Uterus (tissue), 2 donors: ENCODE measurements at regions not wholly inside any gene's neighbourhood (a gene's known extent, or its start where the extent isn't known, plus 50 kb on each side); places are given as distances from the start of the nearest gene placed in this dataset.

ENCODE experiments used
- POLR2A ChIP-seq, 2 donors: fragments of 450-650 bp; IDR thresholded peaks; one replicate each; pipeline ENCODE4 v1.6.1; 2016; ENCODE audit warnings: antibody characterized with exemption in 2 of 2, mild to moderate bottlenecking in 1 of 2, moderate library complexity in 1 of 2
- TF ChIP-seq, protein P1 (sequence below), 4 experiments: fragments of 200-600 bp in 2 of 4; fragments of 450-650 bp in 2 of 4; sonication (generic) in 2 of 4; IDR thresholded peaks; one replicate each; pipeline ENCODE4 v1.5.1; 2016 to 2019; ENCODE audit warnings: antibody characterized with exemption in 4 of 4, mild to moderate bottlenecking in 2 of 4, moderate library complexity in 1 of 4

DNA sequence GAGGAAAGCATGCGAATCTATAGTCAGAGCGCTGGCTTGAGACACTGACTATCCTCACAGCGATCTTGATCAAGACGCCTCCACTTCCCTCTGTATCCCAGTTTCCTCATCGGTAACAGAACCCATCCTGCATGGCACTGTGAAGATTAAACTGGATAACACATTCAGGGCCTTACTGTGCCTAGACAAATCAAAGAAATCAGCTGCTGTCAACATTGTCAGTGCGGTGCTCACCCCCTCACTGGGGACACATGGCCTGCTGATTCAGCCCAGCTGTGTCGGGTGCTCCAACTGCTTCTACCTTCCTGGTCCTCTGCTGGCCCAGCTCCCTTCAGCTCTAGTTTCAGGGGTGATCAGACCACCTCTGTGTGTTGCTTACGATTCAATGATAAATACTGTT is 268.6 kb upstream of the AGAP1 start:
- TF ChIP-seq, protein P1, sequence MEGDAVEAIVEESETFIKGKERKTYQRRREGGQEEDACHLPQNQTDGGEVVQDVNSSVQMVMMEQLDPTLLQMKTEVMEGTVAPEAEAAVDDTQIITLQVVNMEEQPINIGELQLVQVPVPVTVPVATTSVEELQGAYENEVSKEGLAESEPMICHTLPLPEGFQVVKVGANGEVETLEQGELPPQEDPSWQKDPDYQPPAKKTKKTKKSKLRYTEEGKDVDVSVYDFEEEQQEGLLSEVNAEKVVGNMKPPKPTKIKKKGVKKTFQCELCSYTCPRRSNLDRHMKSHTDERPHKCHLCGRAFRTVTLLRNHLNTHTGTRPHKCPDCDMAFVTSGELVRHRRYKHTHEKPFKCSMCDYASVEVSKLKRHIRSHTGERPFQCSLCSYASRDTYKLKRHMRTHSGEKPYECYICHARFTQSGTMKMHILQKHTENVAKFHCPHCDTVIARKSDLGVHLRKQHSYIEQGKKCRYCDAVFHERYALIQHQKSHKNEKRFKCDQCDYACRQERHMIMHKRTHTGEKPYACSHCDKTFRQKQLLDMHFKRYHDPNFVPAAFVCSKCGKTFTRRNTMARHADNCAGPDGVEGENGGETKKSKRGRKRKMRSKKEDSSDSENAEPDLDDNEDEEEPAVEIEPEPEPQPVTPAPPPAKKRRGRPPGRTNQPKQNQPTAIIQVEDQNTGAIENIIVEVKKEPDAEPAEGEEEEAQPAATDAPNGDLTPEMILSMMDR (IDR thresholded peaks at IDR 0.05) = no peak
- no peak for TF ChIP-seq POLR2A (IDR thresholded peaks at IDR 0.05)
